GM12892 (cell line): ENCODE measurements at regions not wholly inside any gene's neighbourhood (a gene's known extent, or its start where the extent isn't known, plus 50 kb on each side); places are given as distances from the start of the nearest gene placed in this dataset.

Experiments used
- POLR2A ChIP-seq: IDR thresholded peaks from 2 replicates; pipeline ENCODE4 v1.6.1; 2011; ENCODE audit warnings: low read depth, low read length, control low read depth
- POLR2AphosphoS5 ChIP-seq: IDR thresholded peaks from 2 replicates; pipeline ENCODE4 v1.6.1; 2011; ENCODE audit warnings: low read depth, low read length, control low read depth
- TAF1 ChIP-seq: IDR thresholded peaks from 2 replicates; pipeline ENCODE4 v1.6.1; 2011; ENCODE audit warnings: low read depth, mild to moderate bottlenecking, control low read depth, low read length, borderline replicate concordance

DNA sequence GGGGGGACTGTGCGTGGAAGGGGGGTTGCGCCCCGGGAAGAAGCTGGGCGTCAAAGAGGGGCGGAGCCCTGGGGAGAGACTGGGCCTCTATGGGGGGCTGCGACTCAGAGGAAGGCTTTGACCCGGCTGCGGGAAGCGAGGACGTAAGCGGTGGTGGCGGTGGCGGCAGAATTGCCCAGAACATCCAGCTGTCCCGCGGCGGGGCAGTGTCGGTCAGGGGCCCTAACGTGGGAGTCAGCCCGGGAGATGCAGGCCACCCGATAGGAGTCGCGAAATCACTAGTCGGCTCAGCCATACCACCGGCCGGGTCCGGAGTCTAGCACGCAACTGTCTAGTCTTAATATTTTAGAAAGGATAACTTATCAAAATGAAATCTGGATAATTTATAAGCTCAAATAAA, 387.6 kb upstream of the EYS start:
- TF ChIP-seq POLR2AphosphoS5 (no peak), POLR2A (no peak), TAF1 (no peak)
